ENCODE measurements at regions not wholly inside any gene's neighbourhood (a gene's known extent, or its start where the extent isn't known, plus 50 kb on each side); places are given as distances from the start of the nearest gene placed in this dataset.

- H3K4me3 ChIP-seq (ENCODE audit: low read depth, low read length): no peak overlapping the region
- no peak for TF ChIP-seq CTCF (IDR thresholded peaks at IDR 0.05; ENCODE audit: low read depth, low read length)
- ChIA-PET POLR2A (interaction anchor here (0.5 kb wide), 1 partner anchor 255 kb away, joined by 3 read pairs; no protein-coding TSS in a partner anchor), CTCF (no interaction called here)
- H3K9me3 ChIP-seq (ENCODE audit: control insufficient read depth, insufficient read depth, low read length): no peaks in the 10 kb centered on the region
- no peaks in the 10 kb centered on the region for H3K27me3 ChIP-seq (ENCODE audit: control insufficient read depth, insufficient read depth, low read length)
- DNase-seq (ENCODE audit: low read depth, low spot score): no peak
- H3K27ac ChIP-seq (ENCODE audit: low read depth, low read length): no peak overlapping the region
These were observed 107.6 kb upstream of the CPEB2 start for GRCh38 chr4:14894392-14895292.

DNA sequence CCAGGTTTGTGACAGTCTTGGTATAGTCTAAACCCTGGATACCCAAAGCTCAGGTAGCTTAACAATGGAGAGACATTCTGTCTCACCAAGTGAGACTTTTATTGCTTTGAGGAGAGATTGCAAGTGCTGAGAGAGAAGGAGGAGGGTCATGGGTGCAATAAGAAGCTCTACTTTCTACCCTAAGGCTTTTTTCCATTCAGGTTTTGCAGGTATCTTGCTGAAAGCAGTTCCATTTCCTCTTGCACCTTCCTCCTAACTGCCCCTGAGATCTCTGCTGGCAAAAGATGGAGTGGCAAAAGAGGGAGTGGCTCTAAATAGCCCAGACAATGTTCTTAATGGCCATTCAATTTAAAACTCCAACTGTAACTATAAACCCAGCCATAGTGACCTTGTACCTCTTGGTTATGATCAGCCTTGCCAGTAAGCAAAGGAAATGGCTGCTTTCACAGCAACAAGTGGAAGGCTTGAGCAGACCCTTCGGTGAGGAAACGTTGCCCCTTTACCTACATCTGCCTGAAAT lies 105.6 kb upstream of the CPEB2 start:
- Histone ChIP-seq H3K27me3 (ENCODE audit: control insufficient read depth, insufficient read depth, low read length) (peaks cover 2% of the 10 kb centered on the region), H3K4me3 (ENCODE audit: low read depth, low read length) (no peak overlapping the region), H3K27ac (ENCODE audit: low read depth, low read length) (no peak overlapping the region), H3K9me3 (ENCODE audit: control insufficient read depth, insufficient read depth, low read length) (no peaks in the 10 kb centered on the region)
- ChIA-PET POLR2A (no interaction called here), CTCF (no interaction called here)
- no peak for DNase-seq (ENCODE audit: low read depth, low spot score)
- no peak for TF ChIP-seq CTCF (IDR thresholded peaks at IDR 0.05; ENCODE audit: low read depth, low read length)

- POLR2A ChIA-PET: no interaction called here
- no peak for TF ChIP-seq CTCF (IDR thresholded peaks at IDR 0.05; ENCODE audit: low read depth, low read length)
- CTCF ChIA-PET: no interaction called here
- Histone ChIP-seq H3K9me3 (ENCODE audit: control insufficient read depth, insufficient read depth, low read length) (no peaks in the 10 kb centered on the region), H3K27me3 (ENCODE audit: control insufficient read depth, insufficient read depth, low read length) (peaks cover 2% of the 10 kb centered on the region), H3K27ac (ENCODE audit: low read depth, low read length) (no peak overlapping the region), H3K4me3 (ENCODE audit: low read depth, low read length) (no peak overlapping the region)
- no peak for DNase-seq (ENCODE audit: low read depth, low spot score)
These were observed 105.1 kb upstream of the CPEB2 start for GRCh38 chr4:14897217-14897616.

DNA sequence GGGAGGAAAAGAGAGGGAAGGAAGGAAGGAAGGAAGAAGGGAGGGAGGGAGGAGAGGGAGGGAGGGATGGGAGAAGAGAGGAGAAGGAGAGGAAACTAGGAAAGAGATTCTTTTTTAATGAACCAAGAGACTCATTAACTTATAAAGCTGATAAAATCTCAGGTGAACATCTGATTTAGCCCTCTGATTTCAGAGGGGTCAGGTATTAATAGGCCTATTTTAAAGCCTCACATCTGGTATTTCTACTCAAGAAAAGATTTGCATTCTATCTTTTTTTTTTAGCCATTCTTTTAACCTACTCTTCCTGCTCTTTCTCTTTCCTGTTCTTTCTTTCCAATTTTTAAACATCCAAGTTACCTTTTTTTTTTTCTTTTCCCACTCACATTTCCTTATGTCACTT lies 103.3 kb upstream of the CPEB2 start:
- ChIA-PET POLR2A (no interaction called here), CTCF (no interaction called here)
- Histone ChIP-seq H3K9me3 (ENCODE audit: control insufficient read depth, insufficient read depth, low read length) (no peaks in the 10 kb centered on the region), H3K27me3 (ENCODE audit: control insufficient read depth, insufficient read depth, low read length) (peaks cover 2% of the 10 kb centered on the region), H3K27ac (ENCODE audit: low read depth, low read length) (no peak overlapping the region), H3K4me3 (ENCODE audit: low read depth, low read length) (no peak overlapping the region)
- no peak for DNase-seq (ENCODE audit: low read depth, low spot score)
- no peak for TF ChIP-seq CTCF (IDR thresholded peaks at IDR 0.05; ENCODE audit: low read depth, low read length)

- CTCF ChIA-PET: no interaction called here
- no peak for DNase-seq (ENCODE audit: low read depth, low spot score)
- peaks cover 2% of the 10 kb centered on the region for H3K27me3 ChIP-seq (ENCODE audit: control insufficient read depth, insufficient read depth, low read length)
- H3K4me3 ChIP-seq (ENCODE audit: low read depth, low read length): no peak overlapping the region
- POLR2A ChIA-PET: no interaction called here
- no peaks in the 10 kb centered on the region for H3K9me3 ChIP-seq (ENCODE audit: control insufficient read depth, insufficient read depth, low read length)
- no peak for TF ChIP-seq CTCF (IDR thresholded peaks at IDR 0.05; ENCODE audit: low read depth, low read length)
- H3K27ac ChIP-seq (ENCODE audit: low read depth, low read length): no peak overlapping the region
These were observed 99.9 kb upstream of the CPEB2 start for GRCh38 chr4:14902342-14902741.
